Activated naive CD8-positive, alpha-beta T cell treated with anti-CD3 and anti-CD28 coated beads, Interleukin-2, amount 50 U/mL, for 24 hours (primary cell): ENCODE measurements at regions not wholly inside any gene's neighbourhood (a gene's known extent, or its start where the extent isn't known, plus 50 kb on each side); places are given as distances from the start of the nearest gene placed in this dataset.

Experiments used
- ATAC-seq: fragments of 150-1000 bp; cut with Tn5 transposase; one replicate; pipeline ENCODE4 v1.10.0; 2021
- DNase-seq: peaks from one replicate; pipeline ENCODE4 v3.0.0; 2021
- H3K27ac Mint-ChIP-seq: one replicate; pipeline ENCODE4 v1.8.0; 2021; ENCODE audit warnings: mild to moderate bottlenecking, mixed read lengths
- H3K27me3 Mint-ChIP-seq: one replicate; pipeline ENCODE4 v1.8.0; 2021; ENCODE audit warnings: mixed read lengths
- H3K36me3 Mint-ChIP-seq: one replicate; pipeline ENCODE4 v1.8.0; 2021; ENCODE audit warnings: low read depth, mixed read lengths
- H3K4me1 Mint-ChIP-seq: one replicate; pipeline ENCODE4 v1.8.0; 2021; ENCODE audit warnings: mixed read lengths
- H3K4me3 Mint-ChIP-seq: one replicate; pipeline ENCODE4 v1.8.0; 2021; ENCODE audit warnings: mild to moderate bottlenecking, moderate library complexity, mixed read lengths
- H3K9me3 Mint-ChIP-seq: one replicate; pipeline ENCODE4 v1.8.0; 2021; ENCODE audit warnings: mixed read lengths

GRCh38 chr1:58836408-58836807 is 52.6 kb upstream of the JUN start:
- ATAC-seq, result no peak

GRCh38 chr1:58837886-58838285 is 54.0 kb upstream of the JUN start:
- H3K4me3 Mint-ChIP-seq, result no peak overlapping the region
- H3K9me3 Mint-ChIP-seq, result no peaks in the 10 kb centered on the region
- peaks cover 2% of the 10 kb centered on the region for H3K27me3 Mint-ChIP-seq
- H3K4me1 Mint-ChIP-seq, result no peaks in the 10 kb centered on the region
- DNase-seq (no peak), ATAC-seq (no peak)
- no peaks in the 10 kb centered on the region for H3K36me3 Mint-ChIP-seq
- H3K27ac Mint-ChIP-seq, result no peak overlapping the region

More at GRCh38 chr1:58836408-58836807, 52.6 kb upstream of the JUN start:
- Mint-ChIP-seq H3K4me1 (no peaks in the 10 kb centered on the region), H3K27me3 (peaks cover 2% of the 10 kb centered on the region), H3K27ac (no peak overlapping the region), H3K9me3 (no peaks in the 10 kb centered on the region), H3K4me3 (no peak overlapping the region), H3K36me3 (no peaks in the 10 kb centered on the region)
- DNase-seq, result no peak

DNA sequence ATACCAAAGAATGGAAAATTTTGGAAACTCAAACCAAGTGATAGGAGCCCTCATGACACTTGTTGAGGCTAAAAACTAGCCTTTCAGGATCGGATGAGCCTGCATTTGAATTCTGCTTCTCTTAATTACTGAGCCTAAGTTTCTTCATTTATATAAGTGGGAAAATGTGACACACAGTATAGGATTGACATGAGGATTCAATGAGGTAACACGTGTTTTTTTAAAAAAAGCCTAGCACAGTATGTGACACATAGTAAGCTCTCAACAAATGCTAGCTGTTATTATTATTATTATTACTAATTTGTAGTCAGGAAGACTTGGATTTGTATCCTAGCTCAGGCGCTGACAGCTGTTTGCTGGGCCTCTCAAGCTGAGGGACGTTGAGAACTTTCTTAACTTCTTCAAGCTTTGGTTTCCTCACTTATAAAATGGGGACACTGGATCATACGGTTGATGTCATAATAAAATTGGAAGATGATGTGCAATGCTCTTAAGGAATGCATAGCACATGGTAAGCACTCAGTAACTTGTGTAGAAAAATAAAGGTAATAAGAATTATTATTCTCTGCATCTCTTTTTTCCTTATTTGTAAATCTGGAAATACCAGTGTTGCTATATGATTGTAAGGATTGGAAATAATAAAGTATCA is 55.4 kb upstream of the JUN start:
- no peaks in the 10 kb centered on the region for H3K4me1 Mint-ChIP-seq
- H3K36me3 Mint-ChIP-seq, result no peaks in the 10 kb centered on the region
- no peak for ATAC-seq
- H3K27me3 Mint-ChIP-seq, result peaks cover 2% of the 10 kb centered on the region
- no peak overlapping the region for H3K4me3 Mint-ChIP-seq
- no peak overlapping the region for H3K27ac Mint-ChIP-seq
- DNase-seq, result no peak
- H3K9me3 Mint-ChIP-seq, result no peaks in the 10 kb centered on the region

GRCh38 chr1:58839846-58840835 is 56.3 kb upstream of the JUN start:
- no peak for DNase-seq
- Mint-ChIP-seq H3K27ac (no peak overlapping the region), H3K4me3 (no peak overlapping the region), H3K4me1 (no peaks in the 10 kb centered on the region), H3K27me3 (peaks cover 2% of the 10 kb centered on the region), H3K9me3 (no peaks in the 10 kb centered on the region), H3K36me3 (no peaks in the 10 kb centered on the region)
- no peak for ATAC-seq

DNA sequence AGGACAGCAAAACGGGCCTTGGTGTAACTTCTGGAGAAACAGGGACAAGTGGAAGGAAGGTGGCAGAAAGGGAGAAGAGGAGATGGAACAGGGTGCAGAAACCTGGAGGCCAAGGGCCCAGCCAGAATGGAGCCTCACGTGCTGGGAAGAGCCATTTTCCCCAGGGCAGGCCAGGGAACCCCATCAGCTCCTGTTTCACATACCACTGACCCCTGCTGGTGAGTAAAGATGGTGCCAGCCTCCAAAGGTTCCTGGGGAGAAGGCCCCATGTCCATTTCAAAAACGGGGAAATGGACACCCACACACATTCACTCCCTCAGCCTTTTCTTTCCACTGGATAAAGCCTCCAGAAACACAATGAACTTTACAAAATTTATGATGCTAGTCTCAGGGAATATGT is 57.6 kb upstream of the JUN start:
- ATAC-seq (no peak), DNase-seq (no peak)
- H3K27ac Mint-ChIP-seq, result no peak overlapping the region
- H3K4me3 Mint-ChIP-seq, result no peak overlapping the region
- H3K9me3 Mint-ChIP-seq, result no peaks in the 10 kb centered on the region
- H3K4me1 Mint-ChIP-seq, result no peaks in the 10 kb centered on the region
- H3K27me3 Mint-ChIP-seq, result peaks cover 2% of the 10 kb centered on the region
- no peaks in the 10 kb centered on the region for H3K36me3 Mint-ChIP-seq

- Mint-ChIP-seq H3K9me3 (no peaks in the 10 kb centered on the region), H3K27me3 (peaks cover 1% of the 10 kb centered on the region), H3K4me3 (no peak overlapping the region), H3K27ac (no peak overlapping the region), H3K36me3 (no peaks in the 10 kb centered on the region), H3K4me1 (no peaks in the 10 kb centered on the region)
- ATAC-seq (no peak), DNase-seq (no peak)
Observed at GRCh38 chr1:58842941-58843340, 59.1 kb upstream of the JUN start.

GRCh38 chr1:58844176-58844575 is 60.3 kb upstream of the JUN start:
- H3K36me3 Mint-ChIP-seq, result no peaks in the 10 kb centered on the region
- H3K9me3 Mint-ChIP-seq, result no peaks in the 10 kb centered on the region
- no peak overlapping the region for H3K27ac Mint-ChIP-seq
- no peaks in the 10 kb centered on the region for H3K27me3 Mint-ChIP-seq
- no peak for ATAC-seq
- H3K4me1 Mint-ChIP-seq, result no peaks in the 10 kb centered on the region
- no peak for DNase-seq
- H3K4me3 Mint-ChIP-seq, result no peak overlapping the region

DNA sequence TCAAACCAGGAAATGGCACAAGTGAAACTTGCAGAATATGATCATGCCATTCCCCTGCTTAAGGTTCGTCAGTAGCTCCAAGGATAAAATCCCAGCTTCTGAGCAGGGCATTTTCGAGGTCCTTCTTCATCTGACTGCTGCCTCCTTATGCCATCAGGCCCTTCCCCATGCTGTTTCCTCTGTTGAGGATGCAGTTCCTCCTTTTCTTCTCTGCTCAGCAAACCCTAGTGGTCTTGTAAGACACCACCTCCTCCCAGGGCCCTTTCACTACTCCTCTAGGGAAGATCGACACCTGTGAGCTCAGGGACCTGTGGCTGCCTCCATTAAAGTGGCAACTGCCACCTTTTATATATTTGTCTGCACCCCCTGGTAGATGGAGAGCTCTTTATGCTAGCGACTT is 62.1 kb upstream of the JUN start:
- no peaks in the 10 kb centered on the region for H3K9me3 Mint-ChIP-seq
- DNase-seq, result no peak

GRCh38 chr1:58848818-58849411 is 65.1 kb upstream of the JUN start:
- Mint-ChIP-seq H3K36me3 (no peaks in the 10 kb centered on the region), H3K4me1 (no peaks in the 10 kb centered on the region), H3K9me3 (no peaks in the 10 kb centered on the region), H3K27ac (no peak overlapping the region), H3K27me3 (no peaks in the 10 kb centered on the region), H3K4me3 (no peak overlapping the region)
- peak; percentile 82 for ATAC-seq
- peak; percentile 13 for DNase-seq

More for the DNA sequence above, 62.1 kb upstream of the JUN start:
- Mint-ChIP-seq H3K27me3 (no peaks in the 10 kb centered on the region), H3K4me1 (no peaks in the 10 kb centered on the region), H3K36me3 (no peaks in the 10 kb centered on the region), H3K4me3 (no peak overlapping the region), H3K27ac (no peak overlapping the region)
- no peak for ATAC-seq

GRCh38 chr1:58849551-58849950 is 65.7 kb upstream of the JUN start:
- Mint-ChIP-seq H3K4me1 (peaks cover 2% of the 10 kb centered on the region), H3K36me3 (no peaks in the 10 kb centered on the region), H3K9me3 (no peaks in the 10 kb centered on the region), H3K27me3 (no peaks in the 10 kb centered on the region), H3K4me3 (no peak overlapping the region), H3K27ac (no peak overlapping the region)
- ATAC-seq (no peak), DNase-seq (no peak)

DNA sequence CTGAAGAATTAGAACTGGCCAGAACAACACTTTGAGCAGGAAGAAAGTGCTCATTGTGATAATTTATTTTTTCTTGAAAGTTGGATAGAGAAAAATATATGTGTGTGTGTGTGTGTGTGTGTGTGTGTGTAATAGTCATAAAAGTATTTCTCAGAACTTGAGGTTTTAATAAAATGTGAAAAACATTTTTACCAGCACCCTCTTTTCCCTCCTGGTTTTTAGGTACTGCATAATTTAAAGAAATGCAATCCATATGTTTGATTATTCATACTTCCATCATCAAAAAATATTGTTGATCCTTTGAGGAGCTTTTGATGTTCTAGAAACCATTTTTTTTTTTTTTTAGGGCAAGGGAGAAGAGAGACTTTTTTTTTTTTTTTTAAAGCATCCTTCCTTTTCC is 66.8 kb upstream of the JUN start:
- H3K4me1 Mint-ChIP-seq, result peaks cover 5% of the 10 kb centered on the region
- ATAC-seq, result no peak
- no peaks in the 10 kb centered on the region for H3K9me3 Mint-ChIP-seq
- H3K27ac Mint-ChIP-seq, result no peak overlapping the region
- no peak for DNase-seq
- H3K27me3 Mint-ChIP-seq, result no peaks in the 10 kb centered on the region
- H3K36me3 Mint-ChIP-seq, result no peaks in the 10 kb centered on the region
- no peak overlapping the region for H3K4me3 Mint-ChIP-seq

DNA sequence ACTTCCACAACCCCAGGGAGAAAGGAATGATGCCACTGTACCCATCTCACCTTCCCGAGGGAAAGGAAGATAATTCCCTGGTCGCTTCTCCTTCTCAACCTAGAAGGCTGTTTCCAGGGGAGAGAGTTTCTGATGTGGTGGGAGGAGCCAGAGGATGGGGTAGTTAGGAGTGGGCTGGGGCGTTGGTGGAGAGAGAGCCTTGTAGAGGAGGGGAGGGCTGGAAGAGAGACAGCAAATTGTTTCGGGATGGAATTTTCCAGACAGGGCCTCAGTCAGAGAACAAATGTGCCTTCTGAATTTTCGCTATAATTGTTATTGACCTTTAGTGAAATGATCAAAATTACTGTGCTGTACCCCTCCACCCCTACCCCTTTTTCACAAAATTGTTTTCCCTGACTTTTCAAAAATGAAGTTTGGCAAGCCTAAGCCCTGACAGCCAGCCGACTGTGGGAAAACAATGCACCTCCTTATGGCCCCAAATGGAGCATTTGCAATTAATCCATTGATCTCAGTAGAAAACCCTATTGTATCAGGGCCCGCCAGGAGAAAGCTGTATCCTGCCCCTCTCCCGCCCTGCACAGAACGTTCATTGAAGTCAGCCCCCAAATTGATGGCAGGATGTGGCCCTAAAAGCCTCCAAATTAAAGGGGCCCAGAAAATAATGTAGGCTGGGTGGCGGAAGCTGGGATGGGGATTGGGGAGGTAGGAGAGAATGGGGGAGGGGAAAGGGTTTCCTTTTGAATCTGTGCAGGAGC is 69.1 kb upstream of the JUN start:
- no peaks in the 10 kb centered on the region for H3K9me3 Mint-ChIP-seq
- ATAC-seq (no peak), DNase-seq (no peak)
- H3K4me1 Mint-ChIP-seq, result peaks cover 18% of the 10 kb centered on the region
- H3K27ac Mint-ChIP-seq, result no peak overlapping the region
- H3K36me3 Mint-ChIP-seq, result no peaks in the 10 kb centered on the region
- H3K27me3 Mint-ChIP-seq, result no peaks in the 10 kb centered on the region
- H3K4me3 Mint-ChIP-seq, result no peak overlapping the region

DNA sequence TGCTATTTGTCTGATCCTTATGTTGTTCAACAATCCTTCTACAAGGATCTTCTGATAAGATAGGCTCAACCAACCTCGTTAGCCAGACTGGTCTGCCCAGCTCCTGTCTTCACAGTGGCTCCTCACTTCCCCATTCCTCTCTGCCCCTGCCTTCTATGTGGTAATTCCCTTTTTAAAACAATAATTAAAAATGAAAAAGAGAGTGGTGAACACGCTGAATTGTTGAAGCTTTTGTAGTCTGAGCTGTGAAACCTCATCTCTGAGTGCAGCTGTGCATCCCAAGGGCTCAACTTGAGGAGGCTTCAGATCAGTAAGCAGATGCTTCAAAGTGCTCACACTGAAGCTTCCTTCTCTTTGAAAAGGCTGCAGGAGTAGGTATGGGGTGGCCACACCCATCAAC is 70.7 kb upstream of the JUN start:
- no peak for ATAC-seq
- no peaks in the 10 kb centered on the region for H3K9me3 Mint-ChIP-seq
- DNase-seq, result no peak
- H3K4me1 Mint-ChIP-seq, result peaks cover 33% of the 10 kb centered on the region
- H3K4me3 Mint-ChIP-seq, result no peak overlapping the region
- no peaks in the 10 kb centered on the region for H3K27me3 Mint-ChIP-seq
- H3K27ac Mint-ChIP-seq, result no peak overlapping the region
- no peaks in the 10 kb centered on the region for H3K36me3 Mint-ChIP-seq
